Iris pigment epithelial cell (primary cell): ENCODE measurements at regions not wholly inside any gene's neighbourhood (a gene's known extent, or its start where the extent isn't known, plus 50 kb on each side); places are given as distances from the start of the nearest gene placed in this dataset.
"Not testable (repeated sequence)": the region's sequence is repeated elsewhere in the genome, so short reads cannot be mapped to it uniquely, and the experiment has no call there.

Experiments
- DNase-seq: peaks from one replicate; pipeline ENCODE4 v3.0.0-alpha.2; 2011; ENCODE audit warnings: low read depth

GRCh38 chr18:76605341-76605929 lies 110.4 kb upstream of the ZNF516 start:
- no peak for DNase-seq

- DNase-seq = peak; percentile 38
These were observed 109.8 kb upstream of the ZNF516 start for GRCh38 chr18:76604935-76605240.

GRCh38 chr18:76604108-76604934 lies 109.3 kb upstream of the ZNF516 start:
- DNase-seq = no peak

- DNase-seq = no peak
These were observed 107.1 kb upstream of the ZNF516 start for GRCh38 chr18:76602191-76602590.

- DNase-seq = not testable (repeated sequence)
These were observed 105.0 kb upstream of the ZNF516 start for GRCh38 chr18:76600076-76600475.

GRCh38 chr18:76594966-76595365 lies 99.9 kb upstream of the ZNF516 start:
- DNase-seq = no peak

- DNase-seq = no peak
These were observed 98.8 kb upstream of the ZNF516 start for GRCh38 chr18:76593843-76594242.

- DNase-seq = peak; percentile 45
These were observed 97.9 kb upstream of the ZNF516 start for GRCh38 chr18:76592981-76593381.

- no peak for DNase-seq
These were observed 97.1 kb upstream of the ZNF516 start for GRCh38 chr18:76592096-76592495.

GRCh38 chr18:76589866-76590265 lies 94.8 kb upstream of the ZNF516 start:
- no peak for DNase-seq

GRCh38 chr18:76589316-76589715 lies 94.3 kb upstream of the ZNF516 start:
- DNase-seq = no peak

GRCh38 chr18:76588601-76589226 lies 93.7 kb upstream of the ZNF516 start:
- DNase-seq = peak; percentile 10

- no peak for DNase-seq
These were observed 92.8 kb upstream of the ZNF516 start for GRCh38 chr18:76587879-76588271.

- DNase-seq = no peak
These were observed 92.3 kb upstream of the ZNF516 start for GRCh38 chr18:76587147-76587878.

GRCh38 chr18:76584414-76585310 lies 89.6 kb upstream of the ZNF516 start:
- DNase-seq = no peak

- no peak for DNase-seq
These were observed 86.2 kb upstream of the ZNF516 start for GRCh38 chr18:76581261-76581660.

GRCh38 chr18:76580288-76580962 lies 85.4 kb upstream of the ZNF516 start:
- DNase-seq = no peak

- no peak for DNase-seq
These were observed 84.3 kb upstream of the ZNF516 start for GRCh38 chr18:76579301-76579695.

- DNase-seq = peak; percentile 18
These were observed 83.7 kb upstream of the ZNF516 start for GRCh38 chr18:76578571-76579300.

- DNase-seq = peak; percentile 87
These were observed 78.4 kb upstream of the ZNF516 start for GRCh38 chr18:76573325-76574025.
